PFSK-1 (cell line): ENCODE measurements at regions not wholly inside any gene's neighbourhood (a gene's known extent, or its start where the extent isn't known, plus 50 kb on each side); places are given as distances from the start of the nearest gene placed in this dataset.

Experiments
- POLR2AphosphoS5 ChIP-seq: IDR thresholded peaks from 2 replicates; pipeline ENCODE4 v1.6.1; 2012; ENCODE audit warnings: low read depth, mild to moderate bottlenecking, control low read depth, low read length, moderate library complexity
- REST ChIP-seq, 2 experiments: IDR thresholded peaks; 2 replicates each; pipeline versions ENCODE4 v1.6.1 to v1.8.0; 2011 to 2012; ENCODE audit warnings: low read depth in 2 of 2, low read length in 2 of 2, control low read depth in 1 of 2, inconsistent platforms in 1 of 2, mild to moderate bottlenecking in 1 of 2, moderate library complexity in 1 of 2; ENCODE audit not compliant: insufficient read depth in 1 of 2
- SIN3A ChIP-seq: IDR thresholded peaks from 2 replicates; pipeline ENCODE4 v1.6.1; 2012; ENCODE audit warnings: mild to moderate bottlenecking, low read length, moderate library complexity, borderline replicate concordance; ENCODE audit not compliant: insufficient read depth
- TAF1 ChIP-seq: IDR thresholded peaks from 2 replicates; pipeline ENCODE4 v1.6.1; 2012; ENCODE audit warnings: low read length, control low read depth, borderline replicate concordance; ENCODE audit not compliant: insufficient read depth

- no peak for TF ChIP-seq SIN3A
- TF ChIP-seq REST (IDR thresholded peaks at IDR 0.05; ENCODE audit: insufficient read depth in 1 of 2, low read depth in 2 of 2, low read length in 2 of 2), result no peak
- TF ChIP-seq POLR2AphosphoS5, result no peak
- TF ChIP-seq TAF1, result no peak
These were observed 230.0 kb downstream of the SNX13 start for GRCh38 chr7:17710312-17710711.
